ENCODE measurements at regions not wholly inside any gene's neighbourhood (a gene's known extent, or its start where the extent isn't known, plus 50 kb on each side); places are given as distances from the start of the nearest gene placed in this dataset.

- Histone ChIP-seq H3K4me1 (ENCODE audit: control insufficient read depth, insufficient read depth, low read length) (no peaks in the 10 kb centered on the region), H3K9ac (ENCODE audit: low read length) (no peak overlapping the region), H3K27me3 (ENCODE audit: control insufficient read depth, insufficient read depth, low read length) (peaks cover 3% of the 10 kb centered on the region; the same call in 1 of the 2 replicates), H3K36me3 (ENCODE audit: control insufficient read depth, insufficient read depth, low read length) (no peaks in the 10 kb centered on the region), H3K9me3 (ENCODE audit: control insufficient read depth, insufficient read depth, low read depth, low read length) (no peaks in the 10 kb centered on the region), H3K4me3 (ENCODE audit: low read depth, low read length) (no peak overlapping the region), H3K27ac (ENCODE audit: low read depth, low read length) (no peak overlapping the region)
These were observed 378.3 kb downstream of the PPP1R2C start for GRCh38 chrX:42399632-42400024.

- Histone ChIP-seq H3K4me1 (ENCODE audit: control insufficient read depth, insufficient read depth, low read length) (no peaks in the 10 kb centered on the region), H3K27ac (ENCODE audit: low read depth, low read length) (no peak overlapping the region), H3K4me3 (ENCODE audit: low read depth, low read length) (no peak overlapping the region), H3K36me3 (ENCODE audit: control insufficient read depth, insufficient read depth, low read length) (no peaks in the 10 kb centered on the region), H3K9ac (ENCODE audit: low read length) (no peak overlapping the region), H3K9me3 (ENCODE audit: control insufficient read depth, insufficient read depth, low read depth, low read length) (no peaks in the 10 kb centered on the region), H3K27me3 (ENCODE audit: control insufficient read depth, insufficient read depth, low read length) (peaks cover 3% of the 10 kb centered on the region; the same call in 1 of the 2 replicates)
These were observed 378.9 kb downstream of the PPP1R2C start for GRCh38 chrX:42398967-42399631.

GRCh38 chrX:42396136-42396535 is 381.8 kb downstream of the PPP1R2C start:
- no peaks in the 10 kb centered on the region for H3K27me3 ChIP-seq (ENCODE audit: control insufficient read depth, insufficient read depth, low read length)
- no peaks in the 10 kb centered on the region for H3K4me1 ChIP-seq (ENCODE audit: control insufficient read depth, insufficient read depth, low read length)
- H3K4me3 ChIP-seq (ENCODE audit: low read depth, low read length), result no peak overlapping the region
- H3K36me3 ChIP-seq (ENCODE audit: control insufficient read depth, insufficient read depth, low read length), result no peaks in the 10 kb centered on the region
- H3K9me3 ChIP-seq (ENCODE audit: control insufficient read depth, insufficient read depth, low read depth, low read length), result no peaks in the 10 kb centered on the region
- H3K9ac ChIP-seq (ENCODE audit: low read length), result no peak overlapping the region
- H3K27ac ChIP-seq (ENCODE audit: low read depth, low read length), result no peak overlapping the region

GRCh38 chrX:42392846-42393245 is 385.1 kb downstream of the PPP1R2C start:
- no peak overlapping the region for H3K9ac ChIP-seq (ENCODE audit: low read length)
- H3K4me3 ChIP-seq (ENCODE audit: low read depth, low read length), result no peak overlapping the region
- H3K27me3 ChIP-seq (ENCODE audit: control insufficient read depth, insufficient read depth, low read length), result no peaks in the 10 kb centered on the region; the same call in 1 of the 2 replicates
- no peak overlapping the region for H3K27ac ChIP-seq (ENCODE audit: low read depth, low read length)
- H3K36me3 ChIP-seq (ENCODE audit: control insufficient read depth, insufficient read depth, low read length), result no peaks in the 10 kb centered on the region
- H3K9me3 ChIP-seq (ENCODE audit: control insufficient read depth, insufficient read depth, low read depth, low read length), result no peaks in the 10 kb centered on the region
- H3K4me1 ChIP-seq (ENCODE audit: control insufficient read depth, insufficient read depth, low read length), result no peaks in the 10 kb centered on the region

GRCh38 chrX:42386681-42387080 is 391.3 kb downstream of the PPP1R2C start:
- H3K9ac ChIP-seq (ENCODE audit: low read length), result no peak overlapping the region
- H3K27me3 ChIP-seq (ENCODE audit: control insufficient read depth, insufficient read depth, low read length), result no peaks in the 10 kb centered on the region; the same call in 1 of the 2 replicates
- H3K4me1 ChIP-seq (ENCODE audit: control insufficient read depth, insufficient read depth, low read length), result no peaks in the 10 kb centered on the region
- H3K27ac ChIP-seq (ENCODE audit: low read depth, low read length), result no peak overlapping the region
- H3K4me3 ChIP-seq (ENCODE audit: low read depth, low read length), result no peak overlapping the region
- no peaks in the 10 kb centered on the region for H3K9me3 ChIP-seq (ENCODE audit: control insufficient read depth, insufficient read depth, low read depth, low read length)
- H3K36me3 ChIP-seq (ENCODE audit: control insufficient read depth, insufficient read depth, low read length), result no peaks in the 10 kb centered on the region

GRCh38 chrX:42385730-42386129 is 392.2 kb downstream of the PPP1R2C start:
- Histone ChIP-seq H3K9ac (ENCODE audit: low read length) (no peak overlapping the region), H3K9me3 (ENCODE audit: control insufficient read depth, insufficient read depth, low read depth, low read length) (no peaks in the 10 kb centered on the region), H3K27ac (ENCODE audit: low read depth, low read length) (no peak overlapping the region), H3K27me3 (ENCODE audit: control insufficient read depth, insufficient read depth, low read length) (no peaks in the 10 kb centered on the region; the same call in 1 of the 2 replicates), H3K4me3 (ENCODE audit: low read depth, low read length) (no peak overlapping the region), H3K4me1 (ENCODE audit: control insufficient read depth, insufficient read depth, low read length) (no peaks in the 10 kb centered on the region), H3K36me3 (ENCODE audit: control insufficient read depth, insufficient read depth, low read length) (no peaks in the 10 kb centered on the region)

GRCh38 chrX:42384956-42385355 is 393.0 kb downstream of the PPP1R2C start:
- Histone ChIP-seq H3K4me1 (ENCODE audit: control insufficient read depth, insufficient read depth, low read length) (no peaks in the 10 kb centered on the region), H3K36me3 (ENCODE audit: control insufficient read depth, insufficient read depth, low read length) (no peaks in the 10 kb centered on the region), H3K4me3 (ENCODE audit: low read depth, low read length) (no peak overlapping the region), H3K9ac (ENCODE audit: low read length) (no peak overlapping the region), H3K27ac (ENCODE audit: low read depth, low read length) (no peak overlapping the region), H3K9me3 (ENCODE audit: control insufficient read depth, insufficient read depth, low read depth, low read length) (no peaks in the 10 kb centered on the region), H3K27me3 (ENCODE audit: control insufficient read depth, insufficient read depth, low read length) (no peaks in the 10 kb centered on the region; the same call in 1 of the 2 replicates)

- no peaks in the 10 kb centered on the region; the same call in 1 of the 2 replicates for H3K27me3 ChIP-seq (ENCODE audit: control insufficient read depth, insufficient read depth, low read length)
- no peaks in the 10 kb centered on the region for H3K36me3 ChIP-seq (ENCODE audit: control insufficient read depth, insufficient read depth, low read length)
- no peaks in the 10 kb centered on the region for H3K4me1 ChIP-seq (ENCODE audit: control insufficient read depth, insufficient read depth, low read length)
These were observed 399.1 kb downstream of the PPP1R2C start for GRCh38 chrX:42378857-42379256.

GRCh38 chrX:42375086-42375485 is 402.9 kb downstream of the PPP1R2C start:
- H3K4me1 ChIP-seq (ENCODE audit: control insufficient read depth, insufficient read depth, low read length), result no peaks in the 10 kb centered on the region
- H3K27ac ChIP-seq (ENCODE audit: low read depth, low read length), result no peak overlapping the region
- no peak overlapping the region for H3K4me3 ChIP-seq (ENCODE audit: low read depth, low read length)
- H3K9ac ChIP-seq (ENCODE audit: low read length), result no peak overlapping the region
- H3K9me3 ChIP-seq (ENCODE audit: control insufficient read depth, insufficient read depth, low read depth, low read length), result no peaks in the 10 kb centered on the region
- no peaks in the 10 kb centered on the region for H3K36me3 ChIP-seq (ENCODE audit: control insufficient read depth, insufficient read depth, low read length)
- H3K27me3 ChIP-seq (ENCODE audit: control insufficient read depth, insufficient read depth, low read length), result no peaks in the 10 kb centered on the region; the same call in 1 of the 2 replicates

More at GRCh38 chrX:42378857-42379256, 399.1 kb downstream of the PPP1R2C start:
- H3K4me3 ChIP-seq (ENCODE audit: low read depth, low read length), result no peak overlapping the region
- H3K27ac ChIP-seq (ENCODE audit: low read depth, low read length), result no peak overlapping the region
- H3K9ac ChIP-seq (ENCODE audit: low read length), result no peak overlapping the region
- H3K9me3 ChIP-seq (ENCODE audit: control insufficient read depth, insufficient read depth, low read depth, low read length), result no peaks in the 10 kb centered on the region

GRCh38 chrX:42366181-42366580 is 411.8 kb downstream of the PPP1R2C start:
- H3K4me1 ChIP-seq (ENCODE audit: control insufficient read depth, insufficient read depth, low read length), result no peaks in the 10 kb centered on the region; the same call in 1 of the 2 replicates
- no peak overlapping the region for H3K27ac ChIP-seq (ENCODE audit: low read depth, low read length)
- H3K4me3 ChIP-seq (ENCODE audit: low read depth, low read length), result no peak overlapping the region
- H3K36me3 ChIP-seq (ENCODE audit: control insufficient read depth, insufficient read depth, low read length), result no peaks in the 10 kb centered on the region
- no peaks in the 10 kb centered on the region for H3K27me3 ChIP-seq (ENCODE audit: control insufficient read depth, insufficient read depth, low read length)
- H3K9ac ChIP-seq (ENCODE audit: low read length), result no peak overlapping the region
- no peaks in the 10 kb centered on the region for H3K9me3 ChIP-seq (ENCODE audit: control insufficient read depth, insufficient read depth, low read depth, low read length)

GRCh38 chrX:42362219-42362618 is 415.7 kb downstream of the PPP1R2C start:
- no peaks in the 10 kb centered on the region for H3K36me3 ChIP-seq (ENCODE audit: control insufficient read depth, insufficient read depth, low read length)
- no peak overlapping the region for H3K4me3 ChIP-seq (ENCODE audit: low read depth, low read length)
- H3K9me3 ChIP-seq (ENCODE audit: control insufficient read depth, insufficient read depth, low read depth, low read length), result no peaks in the 10 kb centered on the region
- H3K9ac ChIP-seq (ENCODE audit: low read length), result no peak overlapping the region
- H3K4me1 ChIP-seq (ENCODE audit: control insufficient read depth, insufficient read depth, low read length), result no peaks in the 10 kb centered on the region; the same call in 1 of the 2 replicates
- no peak overlapping the region for H3K27ac ChIP-seq (ENCODE audit: low read depth, low read length)
- no peaks in the 10 kb centered on the region; the same call in 1 of the 2 replicates for H3K27me3 ChIP-seq (ENCODE audit: control insufficient read depth, insufficient read depth, low read length)
